ENCODE measurements at regions not wholly inside any gene's neighbourhood (a gene's known extent, or its start where the extent isn't known, plus 50 kb on each side); places are given as distances from the start of the nearest gene placed in this dataset.

GRCh38 chr3:5309602-5310001 is 122.1 kb downstream of the EDEM1 start:
- TF ChIP-seq ESRRG (CRISPR knock-in tag; IDR thresholded peaks at IDR 0.05) (no peak), CREB5 (CRISPR knock-in tag; IDR thresholded peaks at IDR 0.05; ENCODE audit: low read depth) (no peak), CSDC2 (CRISPR knock-in tag; IDR thresholded peaks at IDR 0.05) (no peak), ZNF70 (CRISPR knock-in tag; IDR thresholded peaks at IDR 0.05) (no peak)
